ENCODE measurements at regions not wholly inside any gene's neighbourhood (a gene's known extent, or its start where the extent isn't known, plus 50 kb on each side); places are given as distances from the start of the nearest gene placed in this dataset.

DNA sequence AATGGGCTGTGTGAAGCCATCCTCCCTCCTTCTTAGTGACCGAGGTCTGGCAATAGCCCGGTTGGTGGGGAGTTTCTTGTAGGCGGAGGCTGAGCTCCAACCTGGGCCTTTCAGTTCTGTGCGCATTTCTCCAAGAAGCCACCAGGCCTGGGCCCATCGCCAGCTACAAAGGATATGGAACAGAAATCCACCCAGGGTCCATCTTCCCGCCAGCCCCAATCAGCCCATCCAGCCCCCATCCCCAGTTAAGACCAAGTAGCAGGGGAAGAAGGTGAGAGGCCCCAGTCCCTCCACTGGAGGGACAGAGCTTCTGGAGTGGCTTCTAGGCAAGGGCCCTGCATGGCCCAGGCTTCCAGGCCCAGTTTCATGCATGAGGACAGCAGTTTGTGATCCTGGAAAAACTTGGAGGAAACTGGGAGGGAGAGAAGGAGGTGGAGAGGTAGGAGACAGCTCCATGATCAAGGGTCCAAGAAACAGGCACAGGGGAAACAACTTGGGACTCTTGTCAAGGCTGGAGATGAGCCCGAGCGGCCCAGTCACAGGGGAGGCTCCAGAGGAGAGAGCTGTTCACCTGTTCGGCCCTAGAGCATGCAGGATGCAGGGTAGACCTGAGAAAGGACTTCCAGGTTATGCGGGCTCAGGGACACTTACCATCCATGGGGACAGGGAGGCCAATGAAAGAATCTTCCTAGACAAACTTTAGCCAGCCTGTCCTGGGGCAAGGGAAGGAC, 261.2 kb downstream of the PTPRU start:
- H3K27me3 ChIP-seq (ENCODE audit: control insufficient read depth in 1 of 2, insufficient read depth in 2 of 2, low read length in 2 of 2), result no peaks in the 10 kb centered on the region
- H3K27ac ChIP-seq (ENCODE audit: low read depth in 2 of 2, low read length in 1 of 2), result no peak overlapping the region
- no peaks in the 10 kb centered on the region for H3K36me3 ChIP-seq (ENCODE audit: control insufficient read depth in 2 of 2, insufficient read depth in 2 of 2, low read length in 1 of 2)
- H3K4me3 ChIP-seq (ENCODE audit: low read depth in 1 of 2, low read length in 2 of 2), result no peak overlapping the region
- 90 to 93% methylated on average over 10 of the region's 10 CpGs for WGBS, 2 donors
- H3K4me1 ChIP-seq (ENCODE audit: control insufficient read depth in 2 of 2, insufficient read depth in 2 of 2, low read length in 1 of 2), result no peaks in the 10 kb centered on the region
- H3K9me3 ChIP-seq (ENCODE audit: control insufficient read depth in 2 of 2, insufficient read depth in 1 of 2, low read depth in 1 of 2, low read length in 1 of 2), result no peaks in the 10 kb centered on the region

DNA sequence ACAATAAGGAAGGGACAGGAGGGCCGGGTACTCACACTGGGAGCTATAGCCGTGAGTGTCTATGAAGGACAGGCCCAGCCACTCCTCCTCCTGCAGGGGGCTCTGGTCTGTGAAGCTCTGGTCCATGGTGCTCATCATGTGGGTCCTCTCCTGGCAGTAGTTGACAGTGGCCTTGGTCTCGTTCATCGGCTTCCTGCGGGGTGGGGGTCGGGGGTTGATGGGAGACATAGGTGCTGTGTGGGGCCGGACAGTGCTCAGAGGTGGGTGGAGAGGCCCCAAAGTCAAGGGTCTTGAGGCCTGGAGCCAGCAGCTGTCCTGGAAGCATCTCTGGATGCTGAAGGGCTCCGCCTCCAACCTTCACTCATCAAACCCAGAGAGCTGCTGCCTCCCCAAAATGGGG, 260.4 kb downstream of the PTPRU start:
- no peak overlapping the region for H3K4me3 ChIP-seq (ENCODE audit: low read depth in 1 of 2, low read length in 2 of 2)
- no peaks in the 10 kb centered on the region for H3K9me3 ChIP-seq (ENCODE audit: control insufficient read depth in 2 of 2, insufficient read depth in 1 of 2, low read depth in 1 of 2, low read length in 1 of 2)
- H3K4me1 ChIP-seq (ENCODE audit: control insufficient read depth in 2 of 2, insufficient read depth in 2 of 2, low read length in 1 of 2), result no peaks in the 10 kb centered on the region
- no peak overlapping the region for H3K27ac ChIP-seq (ENCODE audit: low read depth in 2 of 2, low read length in 1 of 2)
- no peaks in the 10 kb centered on the region for H3K36me3 ChIP-seq (ENCODE audit: control insufficient read depth in 2 of 2, insufficient read depth in 2 of 2, low read length in 1 of 2)
- no peaks in the 10 kb centered on the region for H3K27me3 ChIP-seq (ENCODE audit: control insufficient read depth in 1 of 2, insufficient read depth in 2 of 2, low read length in 2 of 2)
- WGBS, 2 donors, result 87 to 88% methylated on average over 8 of the region's 8 CpGs

DNA sequence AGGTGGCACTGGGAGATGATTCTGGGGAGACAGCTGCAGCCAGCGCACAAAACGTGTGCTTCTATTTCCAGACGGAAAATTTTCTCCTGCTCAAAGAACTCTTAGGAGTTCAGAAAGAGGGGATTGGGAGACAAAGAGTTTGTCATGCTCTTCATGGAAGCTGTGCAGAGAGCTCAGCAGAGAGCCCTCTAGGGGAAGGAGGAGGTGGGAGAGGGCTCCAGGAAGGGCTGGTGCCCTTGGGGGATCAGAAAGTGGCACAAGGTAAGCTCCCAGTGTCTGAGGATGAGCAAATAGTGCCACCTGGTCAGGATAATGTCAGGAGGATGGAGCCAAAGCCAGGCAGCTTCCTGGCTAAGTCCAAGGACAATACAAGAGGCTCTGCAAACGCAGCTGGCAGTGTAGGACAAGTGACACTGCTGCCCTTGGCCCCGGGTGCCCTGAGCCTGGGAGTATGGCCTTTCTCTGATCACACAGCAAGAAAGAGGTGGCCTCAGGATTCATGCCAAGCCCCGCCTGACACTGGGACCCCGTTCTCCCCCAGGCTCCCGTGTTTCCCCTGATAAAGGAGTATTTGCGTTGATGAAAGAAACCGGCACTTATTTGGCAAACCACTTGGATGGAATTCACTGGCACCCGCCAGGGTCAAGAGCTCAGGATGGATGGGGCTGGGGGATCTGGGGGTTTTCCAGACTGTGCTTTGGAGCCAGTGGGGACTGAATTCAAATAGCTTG, 254.0 kb downstream of the PTPRU start:
- Histone ChIP-seq H3K9me3 (ENCODE audit: control insufficient read depth in 2 of 2, insufficient read depth in 1 of 2, low read depth in 1 of 2, low read length in 1 of 2) (no peaks in the 10 kb centered on the region), H3K27ac (ENCODE audit: low read depth in 2 of 2, low read length in 1 of 2) (no peak overlapping the region), H3K4me3 (ENCODE audit: low read depth in 1 of 2, low read length in 2 of 2) (no peak overlapping the region), H3K4me1 (ENCODE audit: control insufficient read depth in 2 of 2, insufficient read depth in 2 of 2, low read length in 1 of 2) (no peaks in the 10 kb centered on the region), H3K36me3 (ENCODE audit: control insufficient read depth in 2 of 2, insufficient read depth in 2 of 2, low read length in 1 of 2) (no peaks in the 10 kb centered on the region), H3K27me3 (ENCODE audit: control insufficient read depth in 1 of 2, insufficient read depth in 2 of 2, low read length in 2 of 2) (no peaks in the 10 kb centered on the region)
- WGBS, 2 donors, result 44 to 46% methylated on average over 11 of the region's 11 CpGs

DNA sequence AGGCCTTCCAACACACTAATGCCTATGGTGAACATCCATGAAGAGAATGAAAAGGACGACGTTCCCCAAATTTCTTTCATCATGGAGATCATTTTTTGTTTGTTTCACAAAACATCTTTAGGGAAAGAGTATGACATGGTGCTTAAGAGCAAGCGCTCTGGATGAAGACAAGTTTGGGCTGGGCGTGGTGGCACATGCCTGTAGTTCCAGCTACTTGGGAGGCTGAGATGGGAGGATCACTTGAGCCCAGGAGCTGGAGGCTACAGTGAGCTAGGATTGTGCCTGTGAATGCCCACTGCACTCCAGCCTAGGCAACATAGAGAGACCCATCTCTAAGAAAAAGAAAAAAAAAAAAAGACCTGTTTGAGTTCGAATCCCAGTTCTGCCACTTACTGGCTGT, 253.1 kb downstream of the PTPRU start:
- Histone ChIP-seq H3K4me3 (ENCODE audit: low read depth in 1 of 2, low read length in 2 of 2) (no peak overlapping the region), H3K4me1 (ENCODE audit: control insufficient read depth in 2 of 2, insufficient read depth in 2 of 2, low read length in 1 of 2) (no peaks in the 10 kb centered on the region), H3K27me3 (ENCODE audit: control insufficient read depth in 1 of 2, insufficient read depth in 2 of 2, low read length in 2 of 2) (no peaks in the 10 kb centered on the region), H3K9me3 (ENCODE audit: control insufficient read depth in 2 of 2, insufficient read depth in 1 of 2, low read depth in 1 of 2, low read length in 1 of 2) (no peaks in the 10 kb centered on the region), H3K36me3 (ENCODE audit: control insufficient read depth in 2 of 2, insufficient read depth in 2 of 2, low read length in 1 of 2) (no peaks in the 10 kb centered on the region), H3K27ac (ENCODE audit: low read depth in 2 of 2, low read length in 1 of 2) (no peak overlapping the region)
- 87 to 88% methylated on average over 5 of the region's 5 CpGs for WGBS, 2 donors

DNA sequence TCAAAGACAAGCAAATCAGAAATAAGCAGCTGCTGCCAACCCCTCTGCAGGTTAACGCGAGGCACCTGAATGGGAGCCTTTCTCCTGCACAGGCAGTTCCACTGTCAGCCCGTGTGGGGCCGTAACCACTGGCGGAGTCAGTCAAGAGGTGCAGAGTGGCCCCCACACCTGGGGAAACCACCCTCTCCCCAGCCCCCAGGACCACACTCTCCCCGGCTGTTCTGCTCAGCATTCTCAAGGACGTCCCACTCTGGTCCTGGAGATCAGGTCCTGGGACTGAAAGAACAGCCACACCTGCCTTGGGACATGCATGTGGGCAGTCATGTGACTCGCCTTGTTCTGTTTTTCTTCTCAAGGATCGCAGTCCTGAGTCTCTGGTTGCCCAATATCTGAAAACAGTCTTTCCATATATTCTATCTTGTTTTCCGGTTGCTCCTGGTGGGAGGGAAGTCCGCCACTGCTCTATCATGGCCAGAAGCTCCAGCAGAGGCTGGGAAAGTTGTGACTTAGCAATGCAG, 252.5 kb downstream of the PTPRU start:
- 66 to 75% methylated on average over 11 of the region's 11 CpGs for WGBS, 2 donors
- H3K27me3 ChIP-seq (ENCODE audit: control insufficient read depth in 1 of 2, insufficient read depth in 2 of 2, low read length in 2 of 2), result no peaks in the 10 kb centered on the region
- H3K4me1 ChIP-seq (ENCODE audit: control insufficient read depth in 2 of 2, insufficient read depth in 2 of 2, low read length in 1 of 2), result no peaks in the 10 kb centered on the region
- no peak overlapping the region for H3K27ac ChIP-seq (ENCODE audit: low read depth in 2 of 2, low read length in 1 of 2)
- no peaks in the 10 kb centered on the region for H3K36me3 ChIP-seq (ENCODE audit: control insufficient read depth in 2 of 2, insufficient read depth in 2 of 2, low read length in 1 of 2)
- H3K4me3 ChIP-seq (ENCODE audit: low read depth in 1 of 2, low read length in 2 of 2), result no peak overlapping the region
- no peaks in the 10 kb centered on the region for H3K9me3 ChIP-seq (ENCODE audit: control insufficient read depth in 2 of 2, insufficient read depth in 1 of 2, low read depth in 1 of 2, low read length in 1 of 2)

DNA sequence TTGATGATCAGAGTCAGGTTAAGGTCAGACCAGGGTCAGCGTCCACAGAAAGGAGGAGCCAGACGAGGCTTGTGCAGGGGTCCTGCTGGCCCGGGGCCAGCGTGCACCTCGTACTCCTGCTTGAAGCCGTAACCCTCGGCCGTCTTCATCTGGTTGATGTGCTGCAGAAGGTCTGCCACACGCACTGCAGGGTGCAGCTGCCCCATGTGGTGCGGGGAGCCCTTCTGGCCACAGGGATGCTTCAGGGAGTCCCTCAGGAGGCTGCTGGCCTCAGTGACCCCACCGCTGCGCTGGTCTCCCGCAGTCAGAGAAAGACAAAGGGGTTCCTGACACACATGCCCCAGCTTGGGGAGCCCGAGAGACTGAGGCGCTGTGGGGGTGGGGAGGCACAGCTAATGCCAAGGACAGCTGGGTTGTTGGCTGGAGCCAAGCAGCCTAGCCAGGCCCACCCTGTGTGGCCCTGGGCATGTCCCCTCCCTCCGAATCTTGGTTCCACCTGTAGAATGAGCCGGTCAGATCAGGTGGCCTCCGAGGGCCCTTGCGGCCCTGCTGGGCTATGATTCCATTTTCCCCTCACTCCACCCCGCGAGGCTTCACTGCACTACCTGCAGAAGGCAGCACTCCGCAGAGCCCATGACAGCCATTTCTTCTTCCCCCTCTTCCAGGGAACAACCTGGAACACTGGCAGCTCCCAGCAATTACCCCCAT, 251.9 kb downstream of the PTPRU start:
- Histone ChIP-seq H3K27me3 (ENCODE audit: control insufficient read depth in 1 of 2, insufficient read depth in 2 of 2, low read length in 2 of 2) (no peaks in the 10 kb centered on the region), H3K4me1 (ENCODE audit: control insufficient read depth in 2 of 2, insufficient read depth in 2 of 2, low read length in 1 of 2) (no peaks in the 10 kb centered on the region), H3K27ac (ENCODE audit: low read depth in 2 of 2, low read length in 1 of 2) (no peak overlapping the region), H3K4me3 (ENCODE audit: low read depth in 1 of 2, low read length in 2 of 2) (no peak overlapping the region), H3K36me3 (ENCODE audit: control insufficient read depth in 2 of 2, insufficient read depth in 2 of 2, low read length in 1 of 2) (no peaks in the 10 kb centered on the region), H3K9me3 (ENCODE audit: control insufficient read depth in 2 of 2, insufficient read depth in 1 of 2, low read depth in 1 of 2, low read length in 1 of 2) (no peaks in the 10 kb centered on the region)
- 81 to 83% methylated on average over 22 of the region's 22 CpGs for WGBS, 2 donors

DNA sequence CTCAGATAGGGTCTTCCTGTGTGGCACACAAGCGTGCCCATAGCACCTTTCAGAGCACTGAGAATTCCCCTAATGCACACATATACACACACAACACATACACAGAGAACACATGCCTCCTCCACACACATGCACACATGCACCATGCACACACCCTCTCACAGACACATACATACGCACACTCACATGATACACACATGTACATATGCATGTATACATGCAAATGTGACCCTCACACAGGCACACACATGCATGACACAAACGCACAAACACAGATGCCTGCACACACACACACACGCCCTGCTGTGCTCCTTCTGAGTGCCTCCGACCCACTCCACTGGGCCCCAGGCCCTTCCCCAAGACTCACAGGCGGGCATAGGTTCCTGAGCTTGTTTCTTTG, 251.0 kb downstream of the PTPRU start:
- no peaks in the 10 kb centered on the region for H3K9me3 ChIP-seq (ENCODE audit: control insufficient read depth in 2 of 2, insufficient read depth in 1 of 2, low read depth in 1 of 2, low read length in 1 of 2)
- 83 to 85% methylated on average over 6 of the region's 6 CpGs for WGBS, 2 donors
- no peaks in the 10 kb centered on the region for H3K27me3 ChIP-seq (ENCODE audit: control insufficient read depth in 1 of 2, insufficient read depth in 2 of 2, low read length in 2 of 2)
- H3K4me3 ChIP-seq (ENCODE audit: low read depth in 1 of 2, low read length in 2 of 2), result no peak overlapping the region
- H3K27ac ChIP-seq (ENCODE audit: low read depth in 2 of 2, low read length in 1 of 2), result no peak overlapping the region
- H3K36me3 ChIP-seq (ENCODE audit: control insufficient read depth in 2 of 2, insufficient read depth in 2 of 2, low read length in 1 of 2), result no peaks in the 10 kb centered on the region
- peaks cover 0 to 3% of the 10 kb centered on the region in 2 donors for H3K4me1 ChIP-seq (ENCODE audit: control insufficient read depth in 2 of 2, insufficient read depth in 2 of 2, low read length in 1 of 2)

DNA sequence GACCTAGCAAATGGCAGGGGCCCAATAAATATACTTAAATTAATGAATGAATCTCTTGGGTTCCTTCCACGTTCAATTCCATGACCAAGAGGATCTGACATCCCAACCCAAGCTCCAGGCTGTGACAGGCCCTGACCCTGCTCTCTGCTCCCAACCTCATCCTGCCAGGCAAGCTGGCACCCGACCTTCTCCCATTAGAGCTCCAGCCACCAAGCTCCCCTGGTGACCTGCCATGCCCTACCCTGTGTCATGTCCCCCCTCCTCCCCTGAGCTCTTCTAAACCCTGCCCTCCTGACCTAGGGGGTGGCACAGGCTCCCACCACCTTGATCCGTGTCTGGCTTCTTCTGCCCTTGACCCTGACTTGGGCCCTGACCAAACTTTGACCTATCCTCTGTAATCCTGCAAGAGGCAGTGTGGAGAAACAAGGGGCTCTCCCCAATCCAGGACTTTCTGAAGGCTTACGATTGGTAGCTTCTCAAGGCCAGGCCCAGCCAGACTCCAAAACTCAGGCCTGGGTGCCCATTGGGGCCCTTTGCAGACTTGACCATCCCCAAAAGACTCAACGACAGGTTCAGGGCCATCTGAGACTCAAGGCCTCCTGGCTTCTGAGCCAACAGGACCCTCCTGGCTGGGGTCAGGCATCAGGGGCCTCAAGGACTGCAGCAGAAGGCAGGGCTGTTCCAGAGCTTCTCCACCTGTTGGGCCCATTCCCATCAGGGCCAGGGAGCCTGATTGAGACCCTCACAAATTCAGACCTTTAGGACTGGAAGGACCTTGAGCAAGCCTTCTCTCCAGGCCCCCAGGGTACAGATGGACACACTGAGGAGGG, 249.0 kb downstream of the PTPRU start:
- Histone ChIP-seq H3K36me3 (ENCODE audit: control insufficient read depth in 2 of 2, insufficient read depth in 2 of 2, low read length in 1 of 2) (no peaks in the 10 kb centered on the region), H3K27me3 (ENCODE audit: control insufficient read depth in 1 of 2, insufficient read depth in 2 of 2, low read length in 2 of 2) (no peaks in the 10 kb centered on the region), H3K4me1 (ENCODE audit: control insufficient read depth in 2 of 2, insufficient read depth in 2 of 2, low read length in 1 of 2) (peaks cover 0 to 3% of the 10 kb centered on the region in 2 donors), H3K27ac (ENCODE audit: low read depth in 2 of 2, low read length in 1 of 2) (no peak overlapping the region), H3K9me3 (ENCODE audit: control insufficient read depth in 2 of 2, insufficient read depth in 1 of 2, low read depth in 1 of 2, low read length in 1 of 2) (no peaks in the 10 kb centered on the region), H3K4me3 (ENCODE audit: low read depth in 1 of 2, low read length in 2 of 2) (no peak overlapping the region)
- 74 to 78% methylated on average over 5 of the region's 5 CpGs for WGBS, 2 donors

DNA sequence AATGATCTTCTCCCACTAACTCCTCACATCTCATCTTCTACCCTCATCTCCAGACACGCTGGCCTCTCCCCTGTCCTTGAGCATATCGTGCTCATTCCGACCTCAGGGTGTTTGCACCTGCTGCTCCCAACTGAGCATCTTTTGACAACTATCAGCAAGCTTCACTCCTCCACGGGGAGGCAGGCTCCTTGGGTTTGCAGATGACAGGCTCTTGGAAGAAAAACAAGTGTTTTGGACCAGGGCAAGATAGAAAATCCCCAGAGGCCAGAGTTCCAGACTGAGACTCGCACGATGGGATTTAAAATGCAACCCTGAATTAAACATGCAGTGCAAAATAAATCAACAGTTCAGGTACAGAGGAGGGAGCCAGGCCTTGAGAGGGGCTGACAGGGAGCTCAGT, 246.7 kb downstream of the PTPRU start:
- Histone ChIP-seq H3K4me3 (ENCODE audit: low read depth in 1 of 2, low read length in 2 of 2) (no peak overlapping the region), H3K27me3 (ENCODE audit: control insufficient read depth in 1 of 2, insufficient read depth in 2 of 2, low read length in 2 of 2) (no peaks in the 10 kb centered on the region)
- 44 to 61% methylated on average over 6 of the region's 6 CpGs for WGBS, 2 donors

More for the DNA sequence above, 246.7 kb downstream of the PTPRU start:
- Histone ChIP-seq H3K27ac (ENCODE audit: low read depth in 2 of 2, low read length in 1 of 2) (no peak overlapping the region), H3K36me3 (ENCODE audit: control insufficient read depth in 2 of 2, insufficient read depth in 2 of 2, low read length in 1 of 2) (no peaks in the 10 kb centered on the region), H3K4me1 (ENCODE audit: control insufficient read depth in 2 of 2, insufficient read depth in 2 of 2, low read length in 1 of 2) (peaks cover 0 to 3% of the 10 kb centered on the region in 2 donors), H3K9me3 (ENCODE audit: control insufficient read depth in 2 of 2, insufficient read depth in 1 of 2, low read depth in 1 of 2, low read length in 1 of 2) (no peaks in the 10 kb centered on the region)

Measured in esophagus (tissue), 2 donors.